ENCODE measurements at regions not wholly inside any gene's neighbourhood (a gene's known extent, or its start where the extent isn't known, plus 50 kb on each side); places are given as distances from the start of the nearest gene placed in this dataset.

DNA sequence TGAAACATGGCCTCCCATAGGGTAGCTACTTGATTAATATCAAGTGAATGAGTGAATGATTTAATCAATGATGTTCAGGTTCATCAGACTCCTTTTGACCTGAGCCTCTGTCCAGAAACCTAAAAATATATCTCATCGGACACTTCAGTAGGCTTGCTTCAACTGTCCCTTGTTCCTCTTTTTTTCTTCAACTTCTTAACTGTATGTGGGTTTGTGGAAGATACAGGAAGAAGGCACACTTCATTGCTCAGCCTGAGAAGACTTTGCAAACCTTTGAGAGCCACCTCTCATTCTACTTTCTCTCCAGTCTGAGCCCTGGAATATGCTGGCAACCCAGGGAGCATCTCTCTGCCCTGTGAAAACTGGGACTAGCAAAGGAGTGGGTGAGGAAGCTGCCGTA, 557.0 kb downstream of the FGF9 start:
- Histone ChIP-seq H2AFZ (ENCODE audit: low read length, unreplicated experiment) (no peak overlapping the region), H3K36me3 (ENCODE audit: insufficient read depth, low read length) (no peaks in the 10 kb centered on the region), H3K4me1 (ENCODE audit: control insufficient read depth, insufficient read depth, low read length, unreplicated experiment) (no peaks in the 10 kb centered on the region)

DNA sequence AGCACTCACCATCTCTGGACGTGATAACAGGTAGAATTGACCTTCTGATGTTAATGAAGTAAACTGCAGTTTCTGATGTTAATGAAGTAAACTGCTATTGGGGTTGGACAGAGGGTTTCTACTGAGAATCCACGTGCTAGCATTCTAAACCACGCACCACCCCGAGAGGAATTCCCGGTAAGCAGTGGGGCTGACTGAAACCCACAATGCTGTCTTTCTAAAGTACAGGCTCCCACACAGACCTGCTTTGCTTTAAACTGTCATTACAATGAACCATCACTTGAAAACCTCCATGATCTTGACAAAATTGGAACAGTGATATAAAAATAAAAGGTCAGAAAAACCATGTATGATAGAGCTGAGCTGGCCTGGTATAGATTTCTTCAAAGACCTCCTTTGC, 559.0 kb downstream of the FGF9 start:
- no peaks in the 10 kb centered on the region for H3K4me1 ChIP-seq (ENCODE audit: control insufficient read depth, insufficient read depth, low read length, unreplicated experiment)
- H3K36me3 ChIP-seq (ENCODE audit: insufficient read depth, low read length) = no peaks in the 10 kb centered on the region
- no peak overlapping the region for H3K4me3 ChIP-seq (ENCODE audit: low read depth, low read length)
- no peaks in the 10 kb centered on the region for H3K79me2 ChIP-seq (ENCODE audit: control insufficient read depth, insufficient read depth, low read length, unreplicated experiment)
- no peak overlapping the region for H2AFZ ChIP-seq (ENCODE audit: low read length, unreplicated experiment)
- H3K27ac ChIP-seq (ENCODE audit: low read depth, low read length) = no peak overlapping the region
- no peaks in the 10 kb centered on the region for H3K27me3 ChIP-seq (ENCODE audit: insufficient read depth, low read length)

More for the DNA sequence above, 557.0 kb downstream of the FGF9 start:
- Histone ChIP-seq H3K79me2 (ENCODE audit: control insufficient read depth, insufficient read depth, low read length, unreplicated experiment) (no peaks in the 10 kb centered on the region), H3K27ac (ENCODE audit: low read depth, low read length) (no peak overlapping the region), H3K27me3 (ENCODE audit: insufficient read depth, low read length) (no peaks in the 10 kb centered on the region), H3K4me3 (ENCODE audit: low read depth, low read length) (no peak overlapping the region)

DNA sequence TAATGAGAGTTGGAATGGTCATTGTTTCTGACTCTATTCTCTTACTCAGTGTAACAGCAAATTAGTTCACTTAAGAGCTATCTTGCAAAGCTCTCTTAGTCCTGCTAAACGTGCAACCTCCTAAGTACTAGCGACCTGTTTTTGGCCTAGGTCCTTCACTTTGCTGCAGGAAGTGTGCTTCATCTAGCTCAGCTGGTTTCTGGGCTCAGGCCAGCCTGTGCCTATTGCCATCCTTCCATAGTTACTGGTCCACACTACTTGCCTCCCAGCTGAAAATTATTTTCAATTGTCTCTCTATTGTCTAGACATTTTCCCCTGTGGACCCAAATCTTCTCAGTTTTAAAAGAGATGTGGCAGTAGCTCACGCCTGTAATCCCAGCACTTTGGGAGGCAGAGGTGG, 561.3 kb downstream of the FGF9 start:
- Histone ChIP-seq H3K4me3 (ENCODE audit: low read depth, low read length) (no peak overlapping the region), H3K79me2 (ENCODE audit: control insufficient read depth, insufficient read depth, low read length, unreplicated experiment) (no peaks in the 10 kb centered on the region), H3K4me1 (ENCODE audit: control insufficient read depth, insufficient read depth, low read length, unreplicated experiment) (no peaks in the 10 kb centered on the region), H3K27ac (ENCODE audit: low read depth, low read length) (no peak overlapping the region), H2AFZ (ENCODE audit: low read length, unreplicated experiment) (no peak overlapping the region), H3K36me3 (ENCODE audit: insufficient read depth, low read length) (no peaks in the 10 kb centered on the region), H3K27me3 (ENCODE audit: insufficient read depth, low read length) (no peaks in the 10 kb centered on the region)

DNA sequence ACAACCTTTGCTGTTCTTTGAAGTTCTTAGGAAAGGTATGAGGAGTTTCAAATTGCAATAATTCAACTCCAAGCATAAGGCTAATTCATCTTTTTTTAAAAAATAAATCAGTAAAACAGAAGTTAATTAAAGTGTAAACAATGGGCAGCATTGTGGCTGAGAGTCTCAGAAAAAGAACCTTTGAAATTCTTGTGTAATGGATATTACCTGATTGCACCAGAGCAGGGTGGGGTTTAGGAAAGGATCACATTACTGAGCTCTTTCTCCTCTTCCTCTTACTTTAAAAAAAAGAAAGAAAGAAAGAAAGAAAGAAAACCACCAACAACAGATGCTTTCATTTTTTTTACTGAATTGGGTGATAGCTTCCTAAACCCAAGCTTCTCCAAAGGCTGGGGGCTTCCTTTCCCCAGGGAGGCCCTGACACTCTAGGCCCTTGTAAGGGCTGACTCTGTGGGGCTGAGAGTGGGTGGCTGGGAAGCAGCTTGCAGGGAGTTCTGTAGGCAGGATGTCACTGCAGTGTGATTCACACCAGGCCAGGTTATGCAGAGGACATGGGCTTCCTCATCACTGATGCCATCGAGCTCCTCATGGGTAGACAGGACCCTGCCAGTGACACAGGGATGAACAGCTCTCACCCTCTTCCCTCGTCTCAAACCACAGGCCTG, 564.5 kb downstream of the FGF9 start:
- Histone ChIP-seq H3K27ac (ENCODE audit: low read depth, low read length) (no peak overlapping the region), H3K4me3 (ENCODE audit: low read depth, low read length) (no peak overlapping the region), H3K36me3 (ENCODE audit: insufficient read depth, low read length) (no peaks in the 10 kb centered on the region), H3K4me1 (ENCODE audit: control insufficient read depth, insufficient read depth, low read length, unreplicated experiment) (no peaks in the 10 kb centered on the region), H3K79me2 (ENCODE audit: control insufficient read depth, insufficient read depth, low read length, unreplicated experiment) (no peaks in the 10 kb centered on the region), H3K27me3 (ENCODE audit: insufficient read depth, low read length) (no peaks in the 10 kb centered on the region), H2AFZ (ENCODE audit: low read length, unreplicated experiment) (no peak overlapping the region)

DNA sequence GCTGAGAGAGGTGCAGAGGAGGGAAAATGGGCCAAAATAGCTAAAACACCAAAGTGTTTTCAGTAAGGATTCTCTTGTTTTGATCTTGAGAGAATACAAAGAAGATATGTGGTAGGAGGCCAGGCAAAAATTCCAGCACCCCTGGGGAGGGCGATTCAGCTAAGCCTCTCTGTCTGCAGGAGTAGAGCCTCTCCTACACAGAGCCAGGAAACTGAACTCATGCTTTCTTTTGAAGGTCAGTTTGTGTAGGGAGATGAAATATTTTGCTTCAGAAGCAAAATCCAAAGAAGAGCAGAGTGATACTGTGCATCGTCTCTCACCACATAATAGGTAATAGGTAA, 565.0 kb downstream of the FGF9 start:
- Histone ChIP-seq H3K27ac (ENCODE audit: low read depth, low read length) (no peak overlapping the region), H2AFZ (ENCODE audit: low read length, unreplicated experiment) (no peak overlapping the region), H3K79me2 (ENCODE audit: control insufficient read depth, insufficient read depth, low read length, unreplicated experiment) (no peaks in the 10 kb centered on the region)

DNA sequence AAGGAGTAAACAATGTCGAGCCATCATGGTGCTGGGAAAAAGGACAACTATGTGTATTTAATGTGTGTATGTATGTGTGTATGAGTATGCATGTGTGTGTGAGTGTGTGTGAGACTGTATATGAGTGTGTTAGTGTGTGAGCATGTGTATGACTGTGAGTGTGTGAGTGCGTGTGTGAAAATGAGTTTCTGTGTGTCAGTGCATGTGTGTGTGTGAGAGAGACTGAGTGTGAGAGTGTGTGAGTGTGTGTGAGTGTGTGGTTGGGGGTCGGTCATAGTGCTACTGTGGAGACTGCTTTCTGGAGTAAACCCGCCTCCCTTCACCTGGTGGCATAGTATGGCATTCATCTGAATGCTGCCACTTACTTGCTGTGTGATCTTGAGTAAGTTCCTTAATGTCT, 567.4 kb downstream of the FGF9 start:
- Histone ChIP-seq H3K4me1 (ENCODE audit: control insufficient read depth, insufficient read depth, low read length, unreplicated experiment) (no peaks in the 10 kb centered on the region), H3K27me3 (ENCODE audit: insufficient read depth, low read length) (no peaks in the 10 kb centered on the region), H3K79me2 (ENCODE audit: control insufficient read depth, insufficient read depth, low read length, unreplicated experiment) (no peaks in the 10 kb centered on the region), H2AFZ (ENCODE audit: low read length, unreplicated experiment) (no peak overlapping the region), H3K4me3 (ENCODE audit: low read depth, low read length) (no peak overlapping the region), H3K36me3 (ENCODE audit: insufficient read depth, low read length) (no peaks in the 10 kb centered on the region), H3K27ac (ENCODE audit: low read depth, low read length) (no peak overlapping the region)

More for the DNA sequence above, 565.0 kb downstream of the FGF9 start:
- Histone ChIP-seq H3K4me1 (ENCODE audit: control insufficient read depth, insufficient read depth, low read length, unreplicated experiment) (no peaks in the 10 kb centered on the region), H3K36me3 (ENCODE audit: insufficient read depth, low read length) (no peaks in the 10 kb centered on the region), H3K4me3 (ENCODE audit: low read depth, low read length) (no peak overlapping the region), H3K27me3 (ENCODE audit: insufficient read depth, low read length) (no peaks in the 10 kb centered on the region)

DNA sequence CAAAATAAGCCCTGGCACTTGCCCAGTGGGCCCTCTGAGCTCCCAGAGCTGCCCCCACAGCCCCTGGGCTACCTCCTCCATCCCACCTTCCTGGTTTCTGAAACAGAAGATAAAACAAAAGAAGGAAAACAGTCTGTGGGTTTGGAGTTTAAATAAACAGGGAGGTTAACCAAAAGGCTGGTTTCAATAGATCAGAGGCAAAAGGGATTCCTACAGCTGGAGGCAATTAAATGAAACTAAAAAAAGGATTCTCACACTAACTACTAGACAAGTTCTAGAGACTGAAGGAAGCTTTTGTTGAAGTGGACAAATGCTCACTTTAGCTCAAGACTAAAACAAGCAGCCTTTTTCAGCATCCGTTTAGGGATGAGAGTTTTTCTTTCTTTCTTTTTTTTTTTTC, 569.8 kb downstream of the FGF9 start:
- no peaks in the 10 kb centered on the region for H3K36me3 ChIP-seq (ENCODE audit: insufficient read depth, low read length)
- no peak overlapping the region for H3K27ac ChIP-seq (ENCODE audit: low read depth, low read length)
- H3K4me3 ChIP-seq (ENCODE audit: low read depth, low read length) = no peak overlapping the region
- H3K27me3 ChIP-seq (ENCODE audit: insufficient read depth, low read length) = no peaks in the 10 kb centered on the region
- no peaks in the 10 kb centered on the region for H3K79me2 ChIP-seq (ENCODE audit: control insufficient read depth, insufficient read depth, low read length, unreplicated experiment)
- H2AFZ ChIP-seq (ENCODE audit: low read length, unreplicated experiment) = no peak overlapping the region
- no peaks in the 10 kb centered on the region for H3K4me1 ChIP-seq (ENCODE audit: control insufficient read depth, insufficient read depth, low read length, unreplicated experiment)

DNA sequence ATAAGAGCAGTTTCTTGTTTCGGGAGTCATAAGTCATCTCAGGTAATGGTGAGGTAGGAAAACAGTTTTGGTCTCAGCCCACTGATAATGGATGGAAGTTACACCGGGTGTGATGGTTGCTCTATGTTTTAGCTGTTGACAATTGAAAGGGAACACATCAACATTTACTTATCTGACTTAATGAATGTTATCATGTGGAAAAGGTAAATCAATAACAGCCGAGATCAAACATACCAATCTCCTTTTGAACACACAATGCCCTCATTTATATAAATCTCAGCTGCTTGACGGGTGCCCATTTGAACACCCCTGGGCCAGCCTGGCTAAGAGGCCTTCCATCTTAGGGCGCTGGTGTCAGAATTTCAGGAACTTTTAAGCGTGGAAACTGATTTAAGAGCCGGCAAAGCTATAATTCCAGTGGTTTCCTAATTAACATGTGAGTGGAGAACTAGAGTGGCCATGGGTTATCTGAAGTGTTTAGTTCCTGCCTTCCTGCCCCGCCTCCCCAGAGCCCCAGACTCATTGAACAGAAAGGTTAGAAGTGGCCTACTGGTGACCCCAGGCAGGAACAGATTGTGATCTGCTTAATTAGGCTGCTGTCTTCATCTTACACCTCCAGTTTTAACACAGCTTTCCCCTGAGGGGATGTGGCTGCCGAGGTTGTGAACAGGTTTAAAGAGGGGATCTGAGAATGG, 572.7 kb downstream of the FGF9 start:
- Histone ChIP-seq H3K4me3 (ENCODE audit: low read depth, low read length) (no peak overlapping the region), H3K27ac (ENCODE audit: low read depth, low read length) (no peak overlapping the region), H3K27me3 (ENCODE audit: insufficient read depth, low read length) (no peaks in the 10 kb centered on the region), H3K79me2 (ENCODE audit: control insufficient read depth, insufficient read depth, low read length, unreplicated experiment) (no peaks in the 10 kb centered on the region), H2AFZ (ENCODE audit: low read length, unreplicated experiment) (no peak overlapping the region), H3K4me1 (ENCODE audit: control insufficient read depth, insufficient read depth, low read length, unreplicated experiment) (no peaks in the 10 kb centered on the region), H3K36me3 (ENCODE audit: insufficient read depth, low read length) (no peaks in the 10 kb centered on the region)

DNA sequence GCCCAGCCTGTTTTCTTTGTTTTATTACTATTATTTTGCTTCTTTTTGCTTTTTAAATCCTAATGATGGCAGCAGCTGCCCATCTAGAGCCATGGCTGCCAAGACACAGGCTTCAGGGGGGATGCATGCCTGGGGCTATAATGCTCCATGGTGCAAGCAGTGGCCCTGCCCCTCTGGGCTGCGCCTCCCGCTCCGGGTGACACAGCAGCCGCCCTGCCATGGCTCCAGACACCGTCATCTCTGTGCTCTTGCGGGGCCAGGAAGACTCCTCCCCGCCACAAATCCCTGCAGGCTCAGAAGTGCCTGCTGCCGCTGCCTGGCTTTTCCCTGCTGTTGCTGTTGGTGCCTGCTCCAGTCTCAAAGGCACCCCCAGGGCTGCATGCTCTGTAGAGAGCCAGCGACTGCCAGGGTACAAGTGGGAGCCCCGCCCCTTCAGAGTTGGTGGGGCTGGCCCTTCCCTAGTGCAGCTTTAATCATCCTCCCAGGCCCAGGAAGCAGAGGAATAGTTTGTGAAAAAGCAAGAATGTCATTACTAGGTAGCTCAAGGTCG, 581.5 kb downstream of the FGF9 start:
- no peak overlapping the region for H2AFZ ChIP-seq (ENCODE audit: low read length, unreplicated experiment)
- no peaks in the 10 kb centered on the region for H3K79me2 ChIP-seq (ENCODE audit: control insufficient read depth, insufficient read depth, low read length, unreplicated experiment)
- H3K27me3 ChIP-seq (ENCODE audit: insufficient read depth, low read length) = no peaks in the 10 kb centered on the region
- no peak overlapping the region for H3K27ac ChIP-seq (ENCODE audit: low read depth, low read length)
- no peaks in the 10 kb centered on the region for H3K4me1 ChIP-seq (ENCODE audit: control insufficient read depth, insufficient read depth, low read length, unreplicated experiment)
- H3K36me3 ChIP-seq (ENCODE audit: insufficient read depth, low read length) = no peaks in the 10 kb centered on the region
- H3K4me3 ChIP-seq (ENCODE audit: low read depth, low read length) = no peak overlapping the region

DNA sequence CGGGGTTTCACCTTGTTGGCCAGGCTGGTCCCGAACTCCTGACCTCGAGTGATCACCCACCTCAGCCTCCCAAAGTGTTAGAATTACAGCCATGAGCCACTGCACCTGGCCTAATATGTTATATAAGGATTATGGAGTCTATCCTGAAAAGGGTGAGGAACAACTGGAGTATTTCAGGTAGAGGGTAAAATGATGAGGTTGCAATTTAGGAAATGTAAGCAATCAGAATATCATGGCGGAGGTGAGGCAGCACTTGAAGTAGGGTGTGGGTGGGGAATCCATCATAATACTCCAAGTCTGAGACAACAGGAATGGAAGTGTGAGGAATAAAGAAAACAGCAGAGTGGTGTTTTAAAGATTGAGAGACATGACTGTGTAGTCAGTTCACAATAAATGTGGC, 582.2 kb downstream of the FGF9 start:
- Histone ChIP-seq H3K27ac (ENCODE audit: low read depth, low read length) (no peak overlapping the region), H2AFZ (ENCODE audit: low read length, unreplicated experiment) (no peak overlapping the region), H3K4me3 (ENCODE audit: low read depth, low read length) (no peak overlapping the region), H3K79me2 (ENCODE audit: control insufficient read depth, insufficient read depth, low read length, unreplicated experiment) (no peaks in the 10 kb centered on the region), H3K36me3 (ENCODE audit: insufficient read depth, low read length) (no peaks in the 10 kb centered on the region), H3K4me1 (ENCODE audit: control insufficient read depth, insufficient read depth, low read length, unreplicated experiment) (no peaks in the 10 kb centered on the region), H3K27me3 (ENCODE audit: insufficient read depth, low read length) (no peaks in the 10 kb centered on the region)

DNA sequence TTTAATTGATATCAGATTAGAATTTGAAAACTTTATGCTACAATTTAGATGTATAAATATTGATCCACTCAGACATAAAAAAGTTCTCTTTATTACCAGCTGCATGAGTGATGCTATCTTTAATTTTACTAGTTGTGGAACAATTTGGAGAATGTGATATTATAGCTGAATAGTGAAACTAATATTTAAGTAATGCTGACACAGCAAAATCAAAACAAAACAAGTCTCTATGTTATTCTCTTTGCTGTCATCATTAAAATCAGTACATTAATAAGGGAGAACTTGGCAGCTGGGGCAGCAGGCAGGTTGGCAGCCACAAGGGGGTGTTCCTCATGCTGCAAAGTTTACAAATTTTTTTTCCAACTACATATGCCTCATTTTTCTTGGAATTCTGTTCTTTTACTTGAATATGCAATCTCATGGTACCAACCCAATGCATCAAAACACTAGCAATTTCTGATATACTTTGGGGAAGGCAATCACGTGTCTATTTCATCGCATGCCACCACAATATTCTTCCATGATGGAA, 585.3 kb downstream of the FGF9 start:
- no peak overlapping the region for H3K4me3 ChIP-seq (ENCODE audit: low read depth, low read length)
- H3K36me3 ChIP-seq (ENCODE audit: insufficient read depth, low read length) = no peaks in the 10 kb centered on the region
- H3K79me2 ChIP-seq (ENCODE audit: control insufficient read depth, insufficient read depth, low read length, unreplicated experiment) = no peaks in the 10 kb centered on the region
- H2AFZ ChIP-seq (ENCODE audit: low read length, unreplicated experiment) = no peak overlapping the region
- H3K27ac ChIP-seq (ENCODE audit: low read depth, low read length) = no peak overlapping the region
- H3K27me3 ChIP-seq (ENCODE audit: insufficient read depth, low read length) = no peaks in the 10 kb centered on the region
- H3K4me1 ChIP-seq (ENCODE audit: control insufficient read depth, insufficient read depth, low read length, unreplicated experiment) = no peaks in the 10 kb centered on the region
